ENCODE measurements at regions not wholly inside any gene's neighbourhood (a gene's known extent, or its start where the extent isn't known, plus 50 kb on each side); places are given as distances from the start of the nearest gene placed in this dataset.
A peak's percentile ranks its signal among the peaks of the same experiment; 100 is the strongest.
"Not testable (repeated sequence)": the region's sequence is repeated elsewhere in the genome, so short reads cannot be mapped to it uniquely, and the experiment has no call there.

GRCh38 chr15:58362262-58362922 is 69.4 kb upstream of the LIPC start:
- no peak for DNase-seq

DNA sequence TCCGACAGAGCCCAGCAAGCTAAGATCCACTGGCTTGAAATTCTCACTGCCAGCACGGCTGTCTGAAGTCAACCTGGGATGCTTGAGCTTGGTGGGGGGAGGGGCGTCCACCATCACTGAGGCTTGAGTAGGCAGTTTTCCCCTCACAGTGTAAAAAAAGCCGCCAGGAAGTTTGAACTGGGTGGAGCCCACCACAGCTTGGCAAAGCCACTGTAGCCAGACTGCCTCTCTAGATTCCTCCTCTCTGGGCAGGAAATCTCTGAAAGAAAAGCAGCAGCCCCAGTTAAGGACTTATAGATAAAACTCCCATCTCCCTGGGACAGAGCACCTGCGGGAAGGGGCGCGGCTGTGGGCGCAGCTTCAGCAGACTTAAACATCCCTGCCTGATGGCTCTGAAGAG is 68.7 kb upstream of the LIPC start:
- not testable (repeated sequence) for DNase-seq

GRCh38 chr15:58363673-58364072 is 68.1 kb upstream of the LIPC start:
- DNase-seq = not testable (repeated sequence)

- not testable (repeated sequence) for DNase-seq
Observed at GRCh38 chr15:58365098-58365497, 66.7 kb upstream of the LIPC start.

DNA sequence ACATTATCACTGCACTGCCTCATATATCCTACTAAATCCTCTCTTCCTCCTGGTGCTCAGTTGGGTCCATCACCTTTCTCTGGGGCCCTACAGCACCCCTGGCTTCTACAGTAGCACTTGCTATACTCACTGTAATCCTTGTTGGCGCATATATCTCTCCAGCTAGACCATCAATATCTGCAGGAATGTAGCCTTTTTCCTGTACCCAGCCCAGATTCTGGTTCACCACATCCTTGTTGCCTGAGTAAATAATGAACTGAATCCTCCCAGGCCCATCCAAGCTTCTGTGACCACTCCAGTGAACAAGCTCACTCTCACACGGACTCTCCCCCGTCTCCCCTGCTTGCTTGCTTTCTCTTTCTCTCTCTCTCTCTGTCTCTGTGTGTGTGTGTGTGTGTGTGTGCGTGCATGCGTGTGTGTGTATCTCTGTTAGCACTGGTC is 62.5 kb upstream of the LIPC start:
- peak; percentile 76 for DNase-seq

DNA sequence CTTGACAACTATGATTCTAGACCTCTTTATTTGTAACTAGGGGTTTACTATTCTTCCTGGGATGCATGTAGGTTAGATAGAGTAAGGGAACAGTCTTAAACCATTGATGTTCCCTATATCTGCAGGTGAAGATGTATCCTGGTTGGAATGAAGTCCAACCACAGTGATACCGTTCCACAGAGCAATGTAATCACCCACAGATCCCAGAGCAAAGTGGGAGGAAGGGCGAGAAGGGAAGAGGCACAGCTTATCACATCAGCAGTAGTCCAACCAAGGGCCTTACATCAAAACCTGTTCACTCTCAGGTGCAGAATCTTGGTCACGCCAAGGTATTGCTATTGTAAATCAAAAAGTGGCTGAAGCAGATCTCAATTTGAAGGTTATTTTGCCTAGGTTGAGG is 61.8 kb upstream of the LIPC start:
- no peak for DNase-seq

- no peak for DNase-seq
Observed at GRCh38 chr15:58374147-58374546, 57.6 kb upstream of the LIPC start.

DNA sequence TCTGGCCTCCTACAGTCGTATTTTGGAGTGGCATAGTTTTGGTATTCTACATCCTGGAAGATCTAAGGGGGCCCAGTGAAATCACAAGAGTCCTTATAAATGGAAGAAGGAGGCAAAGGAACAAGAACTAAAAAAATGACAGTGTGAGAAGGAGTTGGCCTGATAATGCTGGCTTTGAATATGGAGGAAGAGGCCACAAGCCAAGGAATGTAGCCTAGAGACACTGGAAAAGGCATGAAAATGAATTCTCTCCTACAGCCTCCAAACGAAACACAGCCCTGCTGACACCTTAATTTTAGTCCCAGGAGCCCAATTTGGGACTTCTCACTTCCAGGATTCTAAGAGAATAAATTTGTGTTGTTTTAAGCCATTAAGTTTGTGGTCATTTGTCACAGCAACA is 54.6 kb upstream of the LIPC start:
- no peak for DNase-seq

DNA sequence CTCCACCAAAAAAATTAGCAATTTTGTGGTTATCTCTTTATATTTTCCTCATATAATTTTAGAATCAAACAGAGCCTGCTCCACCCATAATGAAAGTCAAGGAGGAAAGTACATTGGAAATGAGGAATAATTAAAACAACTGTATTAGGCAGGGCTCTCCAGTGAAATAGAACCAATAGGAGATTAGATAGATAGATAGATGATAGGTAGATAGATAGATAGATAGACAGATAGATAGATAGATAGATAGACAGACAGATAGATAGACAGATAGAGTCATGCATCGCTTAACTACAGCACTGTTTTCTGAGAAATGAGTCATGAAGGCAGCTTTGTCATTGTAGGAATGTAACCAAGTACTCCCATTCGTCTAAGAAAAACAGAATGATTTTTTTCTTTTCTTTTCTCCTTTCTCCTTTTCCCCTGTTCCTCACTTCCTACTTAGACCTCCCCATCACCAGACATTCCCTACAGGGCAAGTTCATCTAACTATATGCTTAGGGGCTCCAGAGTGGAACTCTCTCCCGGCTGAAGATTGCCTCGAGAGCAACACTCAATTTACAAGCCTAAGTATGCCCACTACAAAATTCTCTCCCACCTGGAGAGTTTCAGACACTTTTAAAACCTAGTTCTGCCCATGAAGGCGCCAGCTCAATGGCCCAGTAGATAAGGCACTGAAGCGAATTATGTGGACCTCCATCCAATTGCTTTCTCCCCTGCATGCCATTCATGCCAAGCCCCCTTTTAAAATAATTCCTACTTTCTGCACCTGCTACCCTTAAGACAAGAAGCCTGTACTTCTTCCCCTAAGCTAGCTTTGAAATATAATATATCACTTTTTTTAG is 53.3 kb upstream of the LIPC start:
- no peak for DNase-seq

DNA sequence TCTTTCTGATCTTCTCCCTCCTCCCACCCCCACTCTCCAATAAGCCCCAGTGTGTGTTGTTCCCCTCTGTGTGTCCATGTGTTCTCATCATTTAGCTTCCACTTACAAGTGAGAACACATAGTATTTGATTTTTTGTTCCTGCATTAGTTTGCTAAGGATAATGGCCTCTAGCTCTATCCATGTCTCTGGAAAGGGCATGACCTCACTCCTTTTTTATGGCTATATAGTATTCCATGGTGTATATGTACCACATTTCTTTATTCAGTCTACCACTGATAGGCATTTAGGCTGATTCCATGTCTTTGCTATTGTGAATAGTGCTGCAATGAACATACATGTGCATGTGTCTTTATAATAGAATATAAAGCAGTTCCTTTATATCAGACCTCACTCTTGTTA is 52.3 kb upstream of the LIPC start:
- not testable (repeated sequence) for DNase-seq

DNA sequence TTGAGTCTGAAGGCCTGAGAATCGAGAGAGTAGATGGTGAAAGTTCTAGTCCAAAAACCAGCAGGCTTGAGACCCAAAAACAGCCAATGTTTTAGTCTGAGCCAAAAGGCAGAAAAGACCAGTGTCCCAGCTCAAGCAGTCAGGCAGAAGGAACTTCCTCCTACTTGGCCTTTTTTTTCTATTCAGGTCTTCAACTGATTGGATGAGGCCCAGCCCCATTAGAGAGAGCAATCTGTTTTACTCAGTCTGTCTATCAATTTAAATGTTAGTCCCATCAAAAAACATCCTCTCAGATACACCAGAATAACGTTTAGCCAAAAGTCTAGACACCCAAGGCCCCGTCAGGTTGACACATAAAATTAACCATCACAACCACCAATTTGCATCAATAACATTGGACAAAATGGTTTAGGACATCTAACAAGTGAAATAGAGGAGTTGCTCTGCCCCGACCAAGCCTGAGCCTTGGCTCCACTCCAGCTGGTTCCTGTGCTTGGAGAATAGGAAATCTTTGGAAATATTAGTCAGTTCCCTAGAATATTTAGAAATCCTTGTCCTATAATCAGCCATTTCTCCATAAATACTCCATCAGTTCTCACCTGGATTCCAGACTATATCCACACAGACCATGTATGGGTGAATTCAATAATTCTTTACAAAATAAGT is 51.4 kb upstream of the LIPC start:
- DNase-seq = no peak

- DNase-seq = no peak
Observed at GRCh38 chr15:58381697-58382096, 50.1 kb upstream of the LIPC start.
